Fibroblast of peridontal ligament (primary cell): ENCODE measurements at regions not wholly inside any gene's neighbourhood (a gene's known extent, or its start where the extent isn't known, plus 50 kb on each side); places are given as distances from the start of the nearest gene placed in this dataset.

Experiments used
- DNase-seq: peaks from one replicate; pipeline ENCODE4 v3.0.0-alpha.2; 2010; ENCODE audit errors: extremely low read depth

- peak; percentile 1 for DNase-seq
Observed at GRCh38 chr9:14962193-14962882, 52.1 kb upstream of the FREM1 start.

GRCh38 chr9:14961372-14962068 lies 51.3 kb upstream of the FREM1 start:
- DNase-seq: no peak

- DNase-seq: no peak
Observed at GRCh38 chr9:14960881-14961280, 50.7 kb upstream of the FREM1 start.
